AG04449 (cell line): ENCODE measurements at regions not wholly inside any gene's neighbourhood (a gene's known extent, or its start where the extent isn't known, plus 50 kb on each side); places are given as distances from the start of the nearest gene placed in this dataset.

Experiments
- CTCF ChIA-PET: fragments of 350-600 bp; formaldehyde crosslinking; extraction: SDS; loops from one replicate; lab custom pipeline; 2021; ENCODE audit warnings: antibody characterized with exemption; lab: Yijun Ruan, JAX
- POLR2A ChIA-PET: fragments of 400-600, 350-600 bp; formaldehyde crosslinking; extraction: SDS; loops from one replicate; lab custom pipeline; 2020; ENCODE audit warnings: antibody characterized with exemption, inconsistent platforms; lab: Yijun Ruan, JAX
- DNase-seq: peaks from one replicate; pipeline ENCODE4 v3.0.0-alpha.2; 2010; ENCODE audit warnings: low read depth, low spot score
- H3K4me3 ChIP-seq: 2 replicates; pipeline ENCODE4 v1.5.1; 2011; ENCODE audit warnings: low read depth, mild to moderate bottlenecking, control low read depth, low read length
- CTCF ChIP-seq: IDR thresholded peaks from one replicate; pipeline ENCODE4 v1.5.1; 2011; ENCODE audit warnings: mild to moderate bottlenecking, moderate library complexity, low read length, control low read depth, inconsistent platforms; ENCODE audit not compliant: insufficient read depth; ENCODE audit errors: missing control alignments

- CTCF ChIA-PET, result interaction anchor here (1.2 kb wide), 1 partner anchor 10 kb away, joined by 3 read pairs; no protein-coding TSS in a partner anchor
Measured at GRCh38 chr10:78140066-78140630, 106.5 kb downstream of the RPS24 start.

GRCh38 chr10:78143576-78143975 is 109.9 kb downstream of the RPS24 start:
- CTCF ChIA-PET, result no interaction called here
- no peak for DNase-seq
- H3K4me3 ChIP-seq, result no peak overlapping the region
- POLR2A ChIA-PET, result no interaction called here
- no peak for TF ChIP-seq CTCF

More at GRCh38 chr10:78140066-78140630, 106.5 kb downstream of the RPS24 start:
- no peak for TF ChIP-seq CTCF
- H3K4me3 ChIP-seq, result no peak overlapping the region
- POLR2A ChIA-PET, result no interaction called here
- no peak for DNase-seq

- ChIA-PET POLR2A (no interaction called here), CTCF (interaction anchor here (1.2 kb wide), 1 partner anchor 99 kb away, joined by 3 read pairs; no protein-coding TSS in a partner anchor)
- no peak for DNase-seq
- no peak overlapping the region for H3K4me3 ChIP-seq
- TF ChIP-seq CTCF, result no peak
Measured at GRCh38 chr10:78146200-78146599, 112.5 kb downstream of the RPS24 start.

DNA sequence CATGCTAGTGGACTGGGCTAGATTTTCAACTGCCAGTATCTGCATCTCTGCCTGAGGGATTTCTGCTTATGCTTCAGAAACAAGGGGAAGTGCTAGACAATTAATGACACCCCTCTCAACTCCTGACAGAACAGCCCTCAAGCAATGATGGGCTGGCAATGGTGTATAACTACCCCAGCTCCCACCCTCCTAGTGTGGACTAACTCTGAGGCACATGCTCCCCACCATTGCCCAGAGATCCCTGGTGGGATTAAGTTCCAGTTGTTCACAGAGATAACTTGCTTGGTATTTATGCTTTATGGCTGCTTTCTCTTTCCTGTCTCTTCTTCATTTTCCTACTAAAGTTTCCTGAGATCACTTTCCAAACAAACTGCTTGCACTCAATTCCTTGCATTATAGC is 113.5 kb downstream of the RPS24 start:
- ChIA-PET CTCF (no interaction called here), POLR2A (no interaction called here)
- no peak for TF ChIP-seq CTCF
- no peak overlapping the region for H3K4me3 ChIP-seq
- no peak for DNase-seq

- TF ChIP-seq CTCF, result no peak
- no peak for DNase-seq
- ChIA-PET CTCF (no interaction called here), POLR2A (no interaction called here)
- no peak overlapping the region for H3K4me3 ChIP-seq
Measured at GRCh38 chr10:78148216-78148960, 114.7 kb downstream of the RPS24 start.

- no peak overlapping the region for H3K4me3 ChIP-seq
- ChIA-PET POLR2A (no interaction called here), CTCF (no interaction called here)
- no peak for TF ChIP-seq CTCF
- DNase-seq, result no peak
Measured at GRCh38 chr10:78148961-78149612, 115.4 kb downstream of the RPS24 start.
